GM12874 (cell line): ENCODE measurements at regions not wholly inside any gene's neighbourhood (a gene's known extent, or its start where the extent isn't known, plus 50 kb on each side); places are given as distances from the start of the nearest gene placed in this dataset.

ENCODE experiments used
- CTCF ChIP-seq: IDR thresholded peaks from 2 replicates; pipeline ENCODE4 v1.5.1; 2011; ENCODE audit warnings: low read depth, mild to moderate bottlenecking, control low read depth, low read length, moderate library complexity; ENCODE audit not compliant: insufficient read depth

- no peak for TF ChIP-seq CTCF
Observed at GRCh38 chr11:23509821-23510220, 649.5 kb upstream of the CCDC179 start.

GRCh38 chr11:23519194-23519593, 658.9 kb upstream of the CCDC179 start:
- no peak for TF ChIP-seq CTCF

- no peak for TF ChIP-seq CTCF
Observed at GRCh38 chr11:23520226-23520960, 660.1 kb upstream of the CCDC179 start.

GRCh38 chr11:23536907-23537306, 676.6 kb upstream of the CCDC179 start:
- TF ChIP-seq CTCF, result no peak

GRCh38 chr11:23539556-23539955, 679.3 kb upstream of the CCDC179 start:
- no peak for TF ChIP-seq CTCF

- peak; percentile 77 for TF ChIP-seq CTCF
Observed at GRCh38 chr11:23540101-23540561, 679.9 kb upstream of the CCDC179 start.

GRCh38 chr11:23542189-23542588, 681.9 kb upstream of the CCDC179 start:
- no peak for TF ChIP-seq CTCF
